Muscle of leg (tissue), 3 donors: ENCODE measurements at regions not wholly inside any gene's neighbourhood (a gene's known extent, or its start where the extent isn't known, plus 50 kb on each side); places are given as distances from the start of the nearest gene placed in this dataset.
A peak's percentile ranks its signal among the peaks of the same experiment; 100 is the strongest.

ENCODE experiments used
- DNase-seq: peaks from one replicate; pipeline ENCODE4 v3.0.0; 2013
- H3K27ac ChIP-seq: one replicate; pipeline ENCODE4 v1.5.1; 2013; ENCODE audit warnings: mild to moderate bottlenecking, low read length, control low read depth
- H3K27me3 ChIP-seq: one replicate; pipeline ENCODE4 v1.6.1; 2013; ENCODE audit warnings: low read length; ENCODE audit not compliant: control insufficient read depth, insufficient read depth
- H3K36me3 ChIP-seq: one replicate; pipeline ENCODE4 v1.6.1; 2013; ENCODE audit warnings: low read length; ENCODE audit not compliant: control insufficient read depth, insufficient read depth
- H3K4me1 ChIP-seq: one replicate; pipeline ENCODE4 v1.6.1; 2013; ENCODE audit warnings: low read length; ENCODE audit not compliant: control insufficient read depth, insufficient read depth
- H3K4me3 ChIP-seq: one replicate; pipeline ENCODE4 v1.5.1; 2013; ENCODE audit warnings: low read length, control low read depth
- H3K9me3 ChIP-seq: replicated peaks from 2 replicates; pipeline ENCODE4 v1.6.1; 2013; ENCODE audit warnings: low read depth, low read length; ENCODE audit not compliant: control insufficient read depth
- WGBS: methylation state at CpG from one replicate; pipeline ENCODE4 v1.1.5; 2013; ENCODE audit warnings: missing lambda C conversion rate; ENCODE audit not compliant: insufficient coverage; 5-methylcytosine and 5-hydroxymethylcytosine counted together

DNA sequence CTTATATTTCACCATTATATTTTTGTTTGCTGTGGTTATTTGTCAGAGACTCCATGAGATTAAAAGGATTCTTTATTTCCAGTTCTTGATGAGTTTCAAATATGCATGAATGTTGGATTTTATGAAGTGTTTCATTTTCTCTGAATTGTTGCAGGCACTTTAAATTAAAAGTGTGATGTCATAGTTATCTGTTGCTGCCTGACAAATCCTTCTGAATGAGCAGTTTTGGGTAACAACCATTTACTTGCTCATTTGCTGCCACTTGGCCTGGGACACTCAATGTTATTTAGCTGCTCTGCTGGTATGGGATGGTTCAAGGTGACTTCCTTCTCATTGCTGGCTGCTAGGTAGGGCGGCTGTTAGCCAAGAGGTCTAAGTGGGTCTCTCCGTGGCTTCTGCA, 173.5 kb downstream of the LPIN1 start:
- WGBS: 92% methylated on average over 2 of the region's 2 CpGs
- no peaks in the 10 kb centered on the region for H3K27me3 ChIP-seq
- no peaks in the 10 kb centered on the region for H3K9me3 ChIP-seq
- H3K4me1 ChIP-seq: peaks cover 12% of the 10 kb centered on the region
- DNase-seq: no peak
- H3K4me3 ChIP-seq: no peak overlapping the region
- no peak overlapping the region for H3K27ac ChIP-seq
- H3K36me3 ChIP-seq: no peaks in the 10 kb centered on the region

DNA sequence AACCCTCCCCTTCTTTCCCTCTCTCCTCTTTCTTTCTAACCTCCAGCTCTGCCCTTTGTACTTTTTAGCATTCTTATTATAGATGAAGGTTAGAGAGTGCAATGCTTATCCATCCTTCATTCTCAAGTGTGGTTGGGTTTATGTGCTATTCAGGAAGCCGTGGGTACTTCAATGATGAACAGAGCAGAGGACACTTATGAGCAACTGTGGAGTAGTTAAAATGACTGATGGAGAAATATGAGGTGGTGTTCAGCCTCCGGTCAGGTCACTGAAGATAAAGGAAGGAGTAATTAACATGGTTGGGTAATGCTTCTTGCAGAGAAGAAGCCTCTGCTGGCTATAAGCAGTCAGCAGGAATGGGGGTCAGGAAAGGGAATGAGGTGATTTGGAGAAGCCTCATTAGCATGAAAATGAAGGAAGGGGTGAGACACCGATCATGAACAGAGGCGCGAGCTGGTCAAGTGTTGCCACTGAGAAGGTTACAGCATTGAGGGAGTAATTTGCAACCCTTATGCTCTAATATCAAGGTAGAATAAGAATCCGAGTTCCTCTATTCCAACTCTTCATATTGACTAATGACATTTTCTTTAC, 174.7 kb downstream of the LPIN1 start:
- H3K36me3 ChIP-seq: no peaks in the 10 kb centered on the region
- DNase-seq: no peak
- no peak overlapping the region for H3K27ac ChIP-seq
- no peak overlapping the region for H3K4me3 ChIP-seq
- 73% methylated on average over 2 of the region's 6 CpGs for WGBS
- no peaks in the 10 kb centered on the region for H3K9me3 ChIP-seq
- H3K27me3 ChIP-seq: no peaks in the 10 kb centered on the region
- peaks cover 5% of the 10 kb centered on the region for H3K4me1 ChIP-seq

DNA sequence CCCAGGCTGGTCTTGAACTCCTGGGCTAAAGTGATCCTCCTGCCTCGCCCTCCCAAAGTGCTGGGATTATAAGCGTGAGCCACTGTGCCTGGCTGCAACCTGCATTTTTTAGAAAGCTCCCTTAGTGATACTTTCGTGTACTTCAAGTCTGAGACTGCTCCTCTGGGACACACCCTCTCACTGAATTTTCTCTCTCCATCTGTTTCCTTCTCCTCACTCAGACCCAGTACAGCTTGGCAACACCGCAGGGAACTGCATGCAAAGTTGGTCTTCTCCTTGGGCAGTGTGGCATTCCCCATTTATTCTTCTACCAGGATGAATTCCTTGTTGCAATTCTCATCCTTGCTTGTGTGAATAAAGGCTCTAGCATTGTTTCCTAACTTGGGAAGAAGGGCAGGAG, 175.9 kb downstream of the LPIN1 start:
- no peaks in the 10 kb centered on the region for H3K9me3 ChIP-seq
- no peak for DNase-seq
- H3K36me3 ChIP-seq: no peaks in the 10 kb centered on the region
- H3K4me3 ChIP-seq: no peak overlapping the region
- H3K27me3 ChIP-seq: no peaks in the 10 kb centered on the region
- H3K27ac ChIP-seq: no peak overlapping the region
- WGBS: 80% methylated on average over 4 of the region's 4 CpGs
- H3K4me1 ChIP-seq: peaks cover 5% of the 10 kb centered on the region

GRCh38 chr2:11923935-11924334, 177.5 kb downstream of the LPIN1 start:
- Histone ChIP-seq H3K27ac (no peak overlapping the region), H3K27me3 (no peaks in the 10 kb centered on the region), H3K9me3 (no peaks in the 10 kb centered on the region), H3K36me3 (no peaks in the 10 kb centered on the region), H3K4me3 (no peak overlapping the region), H3K4me1 (peaks cover 2% of the 10 kb centered on the region)
- WGBS: no CpG with 5 or more reads among the region's 5 CpGs
- DNase-seq: peak; percentile 49

- no peak for DNase-seq
- 100% methylated on average over 1 of the region's 11 CpGs for WGBS
- H3K36me3 ChIP-seq: no peaks in the 10 kb centered on the region
- no peak overlapping the region for H3K4me3 ChIP-seq
- no peaks in the 10 kb centered on the region for H3K9me3 ChIP-seq
- H3K27ac ChIP-seq: no peak overlapping the region
- peaks cover 4% of the 10 kb centered on the region for H3K4me1 ChIP-seq
- no peaks in the 10 kb centered on the region for H3K27me3 ChIP-seq
These were observed 179.0 kb downstream of the LPIN1 start for GRCh38 chr2:11925295-11926066.

GRCh38 chr2:11930211-11930761, 183.9 kb downstream of the LPIN1 start:
- 55% methylated on average over 7 of the region's 11 CpGs for WGBS
- Histone ChIP-seq H3K4me1 (peaks cover 8% of the 10 kb centered on the region), H3K9me3 (no peaks in the 10 kb centered on the region), H3K36me3 (no peaks in the 10 kb centered on the region), H3K4me3 (no peak overlapping the region), H3K27me3 (no peaks in the 10 kb centered on the region), H3K27ac (peak overlapping the region; percentile 29)
- DNase-seq: peak; percentile 36

- Histone ChIP-seq H3K27me3 (no peaks in the 10 kb centered on the region), H3K9me3 (no peaks in the 10 kb centered on the region), H3K36me3 (no peaks in the 10 kb centered on the region), H3K4me1 (peaks cover 8% of the 10 kb centered on the region), H3K27ac (no peak overlapping the region), H3K4me3 (no peak overlapping the region)
- 73% methylated on average over 2 of the region's 7 CpGs for WGBS
- no peak for DNase-seq
These were observed 185.6 kb downstream of the LPIN1 start for GRCh38 chr2:11932048-11932512.

- Histone ChIP-seq H3K4me1 (peaks cover 10% of the 10 kb centered on the region), H3K27me3 (no peaks in the 10 kb centered on the region), H3K4me3 (no peak overlapping the region), H3K9me3 (no peaks in the 10 kb centered on the region), H3K27ac (no peak overlapping the region), H3K36me3 (no peaks in the 10 kb centered on the region)
- DNase-seq: peak; percentile 46
- no CpG with 5 or more reads among the region's 3 CpGs for WGBS
These were observed 186.5 kb downstream of the LPIN1 start for GRCh38 chr2:11932962-11933361.

- Histone ChIP-seq H3K4me3 (no peak overlapping the region), H3K27ac (no peak overlapping the region), H3K36me3 (no peaks in the 10 kb centered on the region), H3K27me3 (no peaks in the 10 kb centered on the region), H3K4me1 (peaks cover 12% of the 10 kb centered on the region), H3K9me3 (no peaks in the 10 kb centered on the region)
- WGBS: 86% methylated on average over 3 of the region's 3 CpGs
- no peak for DNase-seq
These were observed 187.4 kb downstream of the LPIN1 start for GRCh38 chr2:11933854-11934253.

- no peak overlapping the region for H3K27ac ChIP-seq
- H3K9me3 ChIP-seq: no peaks in the 10 kb centered on the region
- no peaks in the 10 kb centered on the region for H3K36me3 ChIP-seq
- H3K27me3 ChIP-seq: no peaks in the 10 kb centered on the region
- peaks cover 4% of the 10 kb centered on the region for H3K4me1 ChIP-seq
- WGBS: 42% methylated on average over 2 of the region's 9 CpGs
- no peak for DNase-seq
- no peak overlapping the region for H3K4me3 ChIP-seq
These were observed 190.3 kb downstream of the LPIN1 start for GRCh38 chr2:11936761-11937160.
